ENCODE measurements at regions not wholly inside any gene's neighbourhood (a gene's known extent, or its start where the extent isn't known, plus 50 kb on each side); places are given as distances from the start of the nearest gene placed in this dataset.

GRCh38 chr4:22030881-22031280 lies 82.3 kb upstream of the KCNIP4 start:
- DNase-seq (ENCODE audit: low read depth in 1 of 2, low spot score in 1 of 2), result no peak

- no peak for DNase-seq (ENCODE audit: low read depth in 1 of 2, low spot score in 1 of 2)
Measured at GRCh38 chr4:22030307-22030706, 81.7 kb upstream of the KCNIP4 start.

DNA sequence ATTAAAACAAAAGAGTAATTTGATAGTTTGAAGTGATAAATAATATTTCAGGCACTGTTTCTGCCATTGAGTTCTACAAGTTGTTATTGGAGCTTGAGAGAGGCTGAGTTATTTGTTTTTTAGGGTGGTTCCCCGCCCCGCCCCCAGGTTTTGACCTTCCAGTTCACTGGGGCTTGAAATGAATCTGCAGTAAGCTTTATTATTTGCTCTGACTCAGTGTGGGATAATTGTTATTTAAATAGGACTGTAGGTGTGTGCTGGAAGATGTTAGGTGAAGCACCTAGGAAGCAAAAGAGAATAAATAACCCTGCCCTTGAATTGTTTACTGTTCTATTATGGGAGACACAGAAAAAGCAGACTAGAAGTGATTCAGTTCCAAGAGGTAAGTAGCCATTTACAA lies 81.2 kb upstream of the KCNIP4 start:
- no peak for DNase-seq (ENCODE audit: low read depth in 1 of 2, low spot score in 1 of 2)

- DNase-seq (ENCODE audit: low read depth in 1 of 2, low spot score in 1 of 2), result no peak
Measured at GRCh38 chr4:22021106-22021505, 72.5 kb upstream of the KCNIP4 start.

DNA sequence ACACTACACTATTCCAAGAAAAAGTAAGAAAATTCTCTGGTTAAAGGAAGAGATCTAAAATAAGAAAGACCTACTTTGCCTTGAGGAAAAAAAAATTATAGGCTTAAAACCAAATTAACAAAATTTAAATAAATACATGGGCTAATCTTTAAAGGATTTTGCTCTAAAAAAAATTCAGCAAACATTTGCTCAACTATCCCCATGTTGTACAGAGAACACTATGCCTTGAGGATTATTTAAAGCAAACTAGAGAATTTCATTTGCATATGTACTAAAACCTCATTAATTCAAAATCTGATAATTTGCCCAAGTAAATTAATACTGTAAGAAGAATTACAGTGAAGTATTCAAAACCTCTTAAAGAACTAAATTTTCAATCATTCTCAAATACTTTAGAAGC lies 71.6 kb upstream of the KCNIP4 start:
- DNase-seq (ENCODE audit: low read depth in 1 of 2, low spot score in 1 of 2), result no peak

DNA sequence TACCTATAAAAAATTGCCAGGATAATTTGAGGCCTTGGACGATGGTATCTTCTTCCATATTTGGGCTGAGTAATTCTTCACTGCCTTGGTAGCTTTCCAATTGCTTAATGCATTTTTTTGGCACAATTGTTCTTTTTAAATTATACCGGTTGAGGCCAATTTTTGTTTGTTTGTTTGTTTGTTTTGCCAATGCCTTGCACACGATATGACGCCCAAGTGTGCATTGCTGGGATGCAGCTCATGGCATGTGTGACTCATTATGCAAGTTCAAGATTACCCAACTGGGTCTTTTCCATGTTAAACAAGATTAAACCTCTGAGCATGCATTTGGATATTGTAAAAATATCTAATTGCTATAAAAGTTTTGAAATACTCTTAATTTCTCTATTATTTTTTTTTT lies 71.1 kb upstream of the KCNIP4 start:
- DNase-seq (ENCODE audit: low read depth in 1 of 2, low spot score in 1 of 2), result no peak

GRCh38 chr4:22014222-22014741 lies 65.7 kb upstream of the KCNIP4 start:
- no peak for DNase-seq (ENCODE audit: low read depth in 1 of 2, low spot score in 1 of 2)

GRCh38 chr4:22003878-22004277 lies 55.3 kb upstream of the KCNIP4 start:
- DNase-seq (ENCODE audit: low read depth in 1 of 2, low spot score in 1 of 2), result no peak
